AG09319 (cell line): ENCODE measurements at regions not wholly inside any gene's neighbourhood (a gene's known extent, or its start where the extent isn't known, plus 50 kb on each side); places are given as distances from the start of the nearest gene placed in this dataset.

ENCODE experiments used
- DNase-seq: peaks from one replicate; pipeline ENCODE4 v3.0.0-alpha.2; 2010; ENCODE audit warnings: low read depth; ENCODE audit errors: extremely low read depth
- TF ChIP-seq, protein P1 (sequence below): IDR thresholded peaks from 2 replicates; pipeline ENCODE4 v1.5.1; 2011; ENCODE audit warnings: low read depth, mild to moderate bottlenecking, inconsistent platforms, low read length, moderate library complexity

DNA sequence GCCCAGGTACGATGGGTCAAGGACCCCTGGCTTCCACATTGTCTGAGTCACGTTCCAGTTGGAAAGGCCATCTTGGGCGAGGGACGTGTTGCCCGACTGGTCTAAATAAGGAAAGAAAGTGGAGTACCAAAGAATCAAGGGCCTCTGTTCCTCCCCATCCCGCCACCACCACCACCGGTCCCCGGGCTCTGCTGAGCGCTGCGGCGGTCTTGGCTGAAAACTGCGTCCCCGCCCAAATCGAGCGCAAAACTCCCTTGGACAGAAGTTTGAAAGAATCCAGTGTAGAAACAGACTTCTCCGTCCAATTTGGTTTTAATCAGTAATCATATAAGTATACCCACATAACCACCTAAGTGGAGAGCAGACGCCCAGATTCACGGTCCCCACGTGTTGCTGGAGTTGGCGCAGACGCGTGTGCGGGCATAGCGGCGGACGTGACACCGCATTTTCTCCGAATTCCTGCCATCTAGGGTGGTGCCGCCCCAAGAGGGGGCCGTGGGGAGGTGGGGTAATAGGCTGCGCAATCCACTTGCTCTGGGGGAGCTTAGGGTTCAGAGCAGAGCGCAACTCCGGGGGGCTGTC lies 243.8 kb upstream of the TOPAZ1 start:
- no peak for DNase-seq
- TF ChIP-seq, protein P1, sequence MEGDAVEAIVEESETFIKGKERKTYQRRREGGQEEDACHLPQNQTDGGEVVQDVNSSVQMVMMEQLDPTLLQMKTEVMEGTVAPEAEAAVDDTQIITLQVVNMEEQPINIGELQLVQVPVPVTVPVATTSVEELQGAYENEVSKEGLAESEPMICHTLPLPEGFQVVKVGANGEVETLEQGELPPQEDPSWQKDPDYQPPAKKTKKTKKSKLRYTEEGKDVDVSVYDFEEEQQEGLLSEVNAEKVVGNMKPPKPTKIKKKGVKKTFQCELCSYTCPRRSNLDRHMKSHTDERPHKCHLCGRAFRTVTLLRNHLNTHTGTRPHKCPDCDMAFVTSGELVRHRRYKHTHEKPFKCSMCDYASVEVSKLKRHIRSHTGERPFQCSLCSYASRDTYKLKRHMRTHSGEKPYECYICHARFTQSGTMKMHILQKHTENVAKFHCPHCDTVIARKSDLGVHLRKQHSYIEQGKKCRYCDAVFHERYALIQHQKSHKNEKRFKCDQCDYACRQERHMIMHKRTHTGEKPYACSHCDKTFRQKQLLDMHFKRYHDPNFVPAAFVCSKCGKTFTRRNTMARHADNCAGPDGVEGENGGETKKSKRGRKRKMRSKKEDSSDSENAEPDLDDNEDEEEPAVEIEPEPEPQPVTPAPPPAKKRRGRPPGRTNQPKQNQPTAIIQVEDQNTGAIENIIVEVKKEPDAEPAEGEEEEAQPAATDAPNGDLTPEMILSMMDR = no peak

- no peak for DNase-seq
- TF ChIP-seq, protein P1 = no peak
Measured at GRCh38 chr3:43998370-43998835, 243.3 kb upstream of the TOPAZ1 start.

- peak; percentile 44 for DNase-seq
- TF ChIP-seq, protein P1 = no peak
Measured at GRCh38 chr3:43998836-43999727, 242.6 kb upstream of the TOPAZ1 start.

DNA sequence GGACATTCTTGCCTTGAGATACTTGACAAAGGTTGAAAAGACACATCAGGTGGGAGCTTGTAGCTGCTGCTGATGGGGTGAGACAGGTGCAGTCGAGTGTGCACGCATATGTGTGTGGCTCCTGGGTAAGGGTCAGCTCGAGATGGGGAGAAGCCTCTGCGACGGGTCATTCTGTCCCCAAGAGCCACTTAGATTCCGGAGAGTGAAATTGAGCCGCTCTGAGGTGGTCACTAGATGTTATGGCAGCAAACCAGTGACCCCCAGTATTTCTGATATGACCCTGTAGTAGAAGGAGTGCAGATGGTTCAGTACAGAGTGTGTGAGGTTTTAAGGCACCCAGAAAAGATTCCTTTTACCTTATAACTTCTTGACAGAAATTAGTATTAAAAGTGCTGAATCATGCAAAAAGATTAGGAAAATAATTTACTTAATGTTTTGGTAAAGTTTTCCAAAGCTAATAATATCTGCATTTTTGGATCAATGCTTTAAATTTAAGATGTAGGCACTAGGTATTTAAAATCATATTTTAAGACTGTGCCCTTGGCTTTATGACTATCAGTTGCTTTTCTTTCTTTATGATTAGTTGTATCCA lies 241.9 kb upstream of the TOPAZ1 start:
- no peak for DNase-seq

GRCh38 chr3:44000586-44000985 lies 241.1 kb upstream of the TOPAZ1 start:
- TF ChIP-seq, protein P1 = no peak
- peak; percentile 35 for DNase-seq

More for the DNA sequence above, 241.9 kb upstream of the TOPAZ1 start:
- TF ChIP-seq, protein P1 = no peak

DNA sequence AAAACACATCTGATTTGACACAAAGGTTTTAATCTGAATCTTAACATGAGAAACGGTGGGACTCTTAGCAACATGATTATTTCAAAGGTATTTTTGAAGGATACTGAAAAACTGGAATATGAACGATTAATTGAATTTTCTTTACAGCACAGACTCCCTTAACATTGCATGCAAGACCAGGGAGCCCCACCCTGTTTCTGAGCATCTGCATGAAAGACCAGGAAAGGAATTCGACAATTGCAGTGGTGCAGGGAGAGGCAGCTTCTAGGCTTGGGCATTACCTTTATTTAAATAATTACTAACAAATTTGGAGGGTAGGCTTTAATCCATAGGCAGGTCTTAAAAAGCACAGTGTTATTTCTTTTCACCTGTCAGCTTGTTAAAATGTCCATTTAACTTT lies 240.6 kb upstream of the TOPAZ1 start:
- no peak for DNase-seq
- TF ChIP-seq, protein P1 = no peak

DNA sequence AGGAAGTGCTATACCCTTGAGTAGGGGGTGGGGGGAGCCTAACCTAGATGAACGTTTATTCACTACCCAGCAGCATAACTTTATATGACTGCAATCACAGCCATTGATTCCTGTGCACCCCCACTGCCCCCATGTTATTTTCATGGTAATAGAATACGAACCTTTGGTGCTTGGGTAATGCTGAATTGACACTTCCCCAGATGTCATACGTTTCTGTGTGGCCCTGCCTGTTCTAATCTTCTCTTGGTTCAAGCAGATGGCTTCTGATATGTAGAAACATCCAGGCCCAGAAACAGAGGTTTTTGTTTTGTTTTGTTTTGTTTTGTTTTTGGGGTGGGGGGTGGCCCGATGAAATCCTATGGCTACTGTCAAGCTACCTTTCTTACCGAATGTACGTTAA lies 237.9 kb upstream of the TOPAZ1 start:
- no peak for DNase-seq
- TF ChIP-seq, protein P1 = no peak
